Peyer's patch (tissue), 4 donors: ENCODE measurements at regions not wholly inside any gene's neighbourhood (a gene's known extent, or its start where the extent isn't known, plus 50 kb on each side); places are given as distances from the start of the nearest gene placed in this dataset.

Experiments used
- POLR2A ChIP-seq, 2 donors: fragments of 450-650 bp; IDR thresholded peaks; one replicate each; pipeline ENCODE4 v1.5.1; 2017; ENCODE audit warnings: antibody characterized with exemption in 2 of 2, mild to moderate bottlenecking in 2 of 2, moderate library complexity in 2 of 2
- TF ChIP-seq, protein P1 (sequence below), 6 experiments: fragments of 450-650 bp in 4 of 6; fragments of 200-600 bp in 2 of 6; sonication (generic) in 1 of 6; IDR thresholded peaks; one replicate each; pipeline ENCODE4 v1.5.1; 2017 to 2019; ENCODE audit warnings: antibody characterized with exemption in 6 of 6, mild to moderate bottlenecking in 3 of 6, moderate library complexity in 1 of 6

- TF ChIP-seq POLR2A (IDR thresholded peaks at IDR 0.05), result no peak
- TF ChIP-seq, protein P1, sequence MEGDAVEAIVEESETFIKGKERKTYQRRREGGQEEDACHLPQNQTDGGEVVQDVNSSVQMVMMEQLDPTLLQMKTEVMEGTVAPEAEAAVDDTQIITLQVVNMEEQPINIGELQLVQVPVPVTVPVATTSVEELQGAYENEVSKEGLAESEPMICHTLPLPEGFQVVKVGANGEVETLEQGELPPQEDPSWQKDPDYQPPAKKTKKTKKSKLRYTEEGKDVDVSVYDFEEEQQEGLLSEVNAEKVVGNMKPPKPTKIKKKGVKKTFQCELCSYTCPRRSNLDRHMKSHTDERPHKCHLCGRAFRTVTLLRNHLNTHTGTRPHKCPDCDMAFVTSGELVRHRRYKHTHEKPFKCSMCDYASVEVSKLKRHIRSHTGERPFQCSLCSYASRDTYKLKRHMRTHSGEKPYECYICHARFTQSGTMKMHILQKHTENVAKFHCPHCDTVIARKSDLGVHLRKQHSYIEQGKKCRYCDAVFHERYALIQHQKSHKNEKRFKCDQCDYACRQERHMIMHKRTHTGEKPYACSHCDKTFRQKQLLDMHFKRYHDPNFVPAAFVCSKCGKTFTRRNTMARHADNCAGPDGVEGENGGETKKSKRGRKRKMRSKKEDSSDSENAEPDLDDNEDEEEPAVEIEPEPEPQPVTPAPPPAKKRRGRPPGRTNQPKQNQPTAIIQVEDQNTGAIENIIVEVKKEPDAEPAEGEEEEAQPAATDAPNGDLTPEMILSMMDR (IDR thresholded peaks at IDR 0.05), result no peak
These were observed 178.8 kb upstream of the VASH1 start for GRCh38 chr14:76582447-76582846.
